Ramos (cell line): ENCODE measurements at regions not wholly inside any gene's neighbourhood (a gene's known extent, or its start where the extent isn't known, plus 50 kb on each side); places are given as distances from the start of the nearest gene placed in this dataset.
"Not testable (repeated sequence)": the region's sequence is repeated elsewhere in the genome, so short reads cannot be mapped to it uniquely, and the experiment has no call there.

Experiments used
- in situ Hi-C: fragments of 300-500 bp; cut with MboI; formaldehyde crosslinking; loops from one replicate; pipeline ENCODE4 v1.14.3; 2022; ENCODE audit warnings: low sequenced_read_pairs; ENCODE audit not compliant: unreplicated experiment

DNA sequence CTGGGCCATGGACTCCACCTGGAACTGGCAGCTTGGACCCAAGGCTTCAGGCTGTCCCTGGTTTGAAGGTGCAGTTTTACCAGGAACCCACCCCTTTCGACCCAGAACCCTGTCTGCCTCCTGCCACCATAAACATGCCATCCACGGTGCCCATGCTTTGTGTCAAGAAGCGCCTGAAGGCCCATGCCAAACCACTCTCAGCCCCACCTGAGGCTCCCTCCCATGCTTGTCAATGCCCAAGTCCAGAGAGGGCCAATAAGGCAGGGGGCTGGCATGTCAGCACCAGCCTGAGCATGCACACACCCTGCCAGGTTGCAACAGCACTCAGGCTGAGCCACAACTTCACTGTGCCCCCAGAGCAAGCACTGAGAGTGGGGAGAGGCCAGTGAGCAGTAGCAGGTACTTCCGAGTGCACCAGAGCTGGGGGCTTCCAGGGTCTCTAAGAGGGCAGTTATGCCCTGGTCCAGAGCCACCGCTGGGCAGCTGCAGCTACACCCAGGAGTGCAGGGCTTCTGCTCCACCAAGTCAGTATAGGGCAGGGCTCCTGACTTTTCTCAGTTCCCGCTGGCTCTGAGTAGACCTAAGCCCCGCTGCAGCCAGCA is 1256.0 kb downstream of the AMY1C start:
- in situ Hi-C loops, result no loop called here

- in situ Hi-C loops, result no loop called here
Measured at GRCh38 chr1:105017587-105017986, 1267.9 kb downstream of the AMY1C start.

DNA sequence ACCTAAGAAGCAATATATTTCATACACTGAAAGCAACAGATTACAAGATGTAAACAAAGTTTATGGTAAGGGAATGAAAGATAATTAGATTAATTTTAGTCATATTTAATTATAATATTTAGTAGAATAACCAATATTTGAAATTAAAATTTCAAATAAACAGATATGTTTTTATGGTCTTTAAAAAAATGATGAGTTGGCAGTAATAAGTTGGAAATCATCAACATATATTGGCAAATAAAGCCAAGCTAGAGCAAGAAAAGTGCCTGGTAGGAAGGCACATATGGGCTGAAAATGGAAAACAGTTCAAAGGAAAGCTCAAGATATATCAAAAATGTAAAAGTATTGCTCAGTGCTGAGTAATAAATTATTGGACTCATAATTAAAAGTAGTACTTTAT is 1274.0 kb downstream of the AMY1C start:
- in situ Hi-C loops, result no loop called here

DNA sequence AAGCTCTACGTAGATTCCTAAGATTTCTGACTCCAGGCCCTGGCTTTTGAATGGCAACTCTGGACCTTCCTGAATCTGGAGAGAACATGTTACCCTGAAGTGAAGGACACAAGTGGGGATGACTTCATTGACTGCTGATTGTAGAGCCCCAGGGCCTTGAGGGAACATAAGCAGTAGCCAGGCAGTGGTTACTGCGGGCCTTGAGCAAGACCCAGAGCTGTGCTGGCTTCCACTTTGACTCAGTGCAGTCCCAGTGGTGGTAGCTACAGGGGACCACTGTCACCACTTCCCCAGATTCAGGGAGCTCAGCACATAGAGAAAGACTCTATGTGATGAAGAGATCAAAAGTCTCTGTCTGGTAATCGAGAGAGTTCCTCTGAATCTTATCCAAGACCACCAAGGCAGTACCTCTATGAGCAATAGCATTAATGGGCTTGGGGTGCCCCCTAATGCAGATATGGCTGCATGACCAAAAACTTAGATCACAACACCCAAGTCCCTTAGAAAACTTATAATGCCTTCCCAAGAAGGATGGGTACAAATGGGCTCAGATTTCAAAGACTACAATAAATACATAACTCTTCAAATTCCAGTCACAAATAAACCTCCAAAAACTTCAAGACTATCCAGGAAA is 1278.3 kb downstream of the AMY1C start:
- in situ Hi-C loops, result no loop called here

DNA sequence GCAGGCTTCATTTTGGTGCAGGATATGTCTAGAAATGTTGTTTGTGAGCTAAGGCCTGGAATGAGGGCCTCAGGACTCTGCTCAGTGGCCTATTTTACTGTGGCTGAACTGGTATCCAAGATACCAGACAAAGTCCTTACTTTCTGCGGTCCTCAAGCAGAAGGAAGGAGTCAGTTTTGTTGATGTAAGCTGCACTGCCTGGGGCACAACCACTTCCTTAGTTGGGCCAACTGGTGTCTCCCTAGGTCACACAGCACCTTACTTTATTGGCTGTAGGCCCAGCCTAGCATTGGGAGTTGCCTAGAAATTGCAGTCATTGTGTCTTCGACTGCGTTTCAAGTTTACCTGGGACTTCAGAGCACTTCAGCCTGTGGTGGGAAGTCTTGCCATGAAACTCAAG is 1322.7 kb downstream of the AMY1C start:
- in situ Hi-C loops, result no loop called here

DNA sequence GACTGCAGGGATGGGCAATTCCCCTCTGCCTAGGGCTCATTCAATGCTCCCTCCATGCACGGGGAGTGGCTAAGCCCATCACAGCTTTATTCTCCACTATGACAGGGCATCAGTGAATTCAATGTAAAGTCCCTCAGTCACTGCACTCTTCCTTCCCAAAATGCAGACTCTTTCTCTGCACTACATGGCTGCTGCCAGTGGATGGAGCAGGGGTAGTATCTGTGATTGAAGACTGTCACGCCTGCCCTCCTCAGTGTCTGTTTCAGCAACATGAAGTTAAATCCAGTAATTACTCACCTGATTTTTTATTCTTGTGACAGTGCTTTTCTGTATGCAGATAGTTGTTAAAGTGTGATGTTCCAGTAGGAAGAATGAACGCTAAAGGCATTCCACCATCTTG is 1323.2 kb downstream of the AMY1C start:
- in situ Hi-C loops, result no loop called here

DNA sequence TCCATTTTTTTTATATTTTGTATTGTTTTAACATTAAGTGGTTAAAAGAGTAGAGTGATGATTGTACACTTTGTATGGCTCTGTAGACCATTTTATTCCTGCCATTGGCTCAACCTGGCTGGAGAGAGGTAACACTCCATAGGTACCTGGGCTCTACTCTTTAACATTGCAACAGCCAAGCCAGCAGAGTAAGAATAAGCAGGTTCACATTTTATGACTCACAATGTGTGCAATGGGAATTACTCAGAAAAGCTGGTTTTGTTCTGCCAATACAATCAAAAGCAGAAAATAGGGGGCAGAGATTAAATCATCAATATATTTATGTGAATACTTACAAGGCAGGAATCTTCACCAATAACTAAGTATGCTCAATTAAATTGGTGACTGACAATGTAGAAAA is 1324.0 kb downstream of the AMY1C start:
- in situ Hi-C loops, result no loop called here

- in situ Hi-C loops, result no loop called here
Measured at GRCh38 chr1:105083611-105084010, 1333.9 kb downstream of the AMY1C start.

- in situ Hi-C loops, result no loop called here
Measured at GRCh38 chr1:105087506-105087905, 1337.8 kb downstream of the AMY1C start.

GRCh38 chr1:105088166-105088565 is 1338.5 kb downstream of the AMY1C start:
- in situ Hi-C loops, result no loop called here

DNA sequence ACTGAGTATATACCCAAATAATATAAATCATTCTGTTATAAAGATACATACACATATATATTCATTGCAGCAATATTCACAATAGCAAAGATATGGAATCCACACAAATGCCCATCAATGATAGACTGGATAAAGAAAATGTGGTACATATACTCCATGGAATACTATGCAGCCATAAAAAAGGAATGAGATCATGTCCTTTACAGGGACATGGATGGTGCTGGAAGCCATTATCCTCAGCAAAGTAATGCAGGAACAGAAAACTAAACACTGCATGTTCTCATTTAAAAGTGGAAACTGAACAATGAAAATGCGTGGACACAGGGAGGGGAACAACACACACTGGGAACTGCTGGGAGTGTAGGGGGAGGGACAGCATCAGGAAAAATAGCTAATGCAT is 1344.2 kb downstream of the AMY1C start:
- in situ Hi-C loops, result not testable (repeated sequence)

GRCh38 chr1:105100102-105100501 is 1350.4 kb downstream of the AMY1C start:
- in situ Hi-C loops, result no loop called here

- in situ Hi-C loops, result no loop called here
Measured at GRCh38 chr1:105101261-105101660, 1351.6 kb downstream of the AMY1C start.

- in situ Hi-C loops, result no loop called here
Measured at GRCh38 chr1:105102371-105102770, 1352.7 kb downstream of the AMY1C start.

GRCh38 chr1:105122041-105122440 is 1372.3 kb downstream of the AMY1C start:
- in situ Hi-C loops, result no loop called here

GRCh38 chr1:105137543-105138457 is 1388.1 kb downstream of the AMY1C start:
- in situ Hi-C loops, result no loop called here

- in situ Hi-C loops, result no loop called here
Measured at GRCh38 chr1:105138458-105138893, 1388.8 kb downstream of the AMY1C start.

DNA sequence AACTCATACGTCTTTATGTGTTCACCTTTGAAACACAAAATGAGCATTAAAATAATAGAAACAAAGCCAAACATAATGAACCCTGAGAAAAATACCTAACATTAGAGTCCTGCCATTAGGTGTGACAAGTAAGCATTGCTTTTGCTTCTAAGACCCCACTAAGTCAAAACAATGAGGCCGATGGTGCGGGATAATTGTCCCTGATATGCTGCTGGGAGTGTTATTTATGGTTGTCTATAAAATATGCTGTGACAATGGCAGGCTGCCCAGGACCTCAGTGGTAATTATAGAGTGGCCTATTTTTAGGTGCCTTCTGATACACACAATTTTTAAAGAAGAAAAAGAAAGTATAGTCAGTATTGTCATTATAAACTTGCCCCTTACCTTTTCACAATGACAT is 1423.1 kb downstream of the AMY1C start:
- in situ Hi-C loops, result no loop called here

DNA sequence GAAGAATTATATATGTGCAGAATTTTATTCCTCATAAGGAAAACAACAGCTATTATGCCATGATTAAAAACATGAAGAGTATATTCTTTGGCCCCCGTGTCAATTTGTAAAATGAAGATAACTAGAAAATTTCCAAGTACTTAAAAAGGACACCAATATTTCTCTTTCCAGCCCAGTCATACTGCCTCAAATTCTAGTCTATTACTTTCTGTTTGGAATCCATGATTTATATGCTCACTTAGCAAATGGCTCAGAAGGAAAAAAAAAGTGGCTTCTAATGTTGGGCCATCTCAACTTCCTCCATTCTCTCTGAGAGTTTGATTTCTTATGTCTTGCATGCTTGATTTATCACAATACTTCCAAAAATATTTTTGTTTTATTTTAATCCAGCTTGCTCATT is 1431.1 kb downstream of the AMY1C start:
- in situ Hi-C loops, result no loop called here

GRCh38 chr1:105204836-105205371 is 1455.2 kb downstream of the AMY1C start:
- in situ Hi-C loops, result no loop called here

- in situ Hi-C loops, result no loop called here
Measured at GRCh38 chr1:105208581-105208980, 1458.9 kb downstream of the AMY1C start.
